ENCODE measurements at regions not wholly inside any gene's neighbourhood (a gene's known extent, or its start where the extent isn't known, plus 50 kb on each side); places are given as distances from the start of the nearest gene placed in this dataset.

DNA sequence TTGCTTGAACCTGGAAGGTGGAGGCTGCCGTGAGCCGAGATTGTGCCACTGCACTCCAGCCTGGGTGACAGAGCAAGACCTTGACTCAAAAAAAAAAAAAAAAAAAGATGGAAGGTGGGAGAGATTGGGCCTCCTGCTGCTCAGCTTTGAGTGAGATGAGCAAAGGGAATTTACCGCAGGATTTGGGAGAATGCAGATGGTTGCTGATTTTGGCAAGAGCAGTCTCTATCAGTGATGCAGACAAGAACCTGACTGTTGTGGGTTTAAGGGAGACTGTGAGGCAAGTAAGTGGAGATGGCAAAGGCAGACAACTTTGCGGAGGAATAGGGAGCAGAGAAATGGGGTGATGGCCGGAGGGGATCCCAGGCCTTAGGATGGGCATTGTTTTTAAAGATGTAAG lies 1140.8 kb upstream of the AUTS2 start:
- no peaks in the 10 kb centered on the region for H3K36me3 ChIP-seq
- in situ Hi-C loops (cut with MboI; ENCODE audit: low sequenced_read_pairs in 4 of 4): no loop called here
- H3K27ac ChIP-seq: no peak overlapping the region
- H3K27me3 ChIP-seq: no peaks in the 10 kb centered on the region
- no peaks in the 10 kb centered on the region for H3K9me3 ChIP-seq
- no peak for ATAC-seq
- H3K4me3 ChIP-seq: no peak overlapping the region
- intact Hi-C loops (cut with DNase I; ENCODE audit: low total_unique reads): no loop called here
- TF ChIP-seq, protein P1, sequence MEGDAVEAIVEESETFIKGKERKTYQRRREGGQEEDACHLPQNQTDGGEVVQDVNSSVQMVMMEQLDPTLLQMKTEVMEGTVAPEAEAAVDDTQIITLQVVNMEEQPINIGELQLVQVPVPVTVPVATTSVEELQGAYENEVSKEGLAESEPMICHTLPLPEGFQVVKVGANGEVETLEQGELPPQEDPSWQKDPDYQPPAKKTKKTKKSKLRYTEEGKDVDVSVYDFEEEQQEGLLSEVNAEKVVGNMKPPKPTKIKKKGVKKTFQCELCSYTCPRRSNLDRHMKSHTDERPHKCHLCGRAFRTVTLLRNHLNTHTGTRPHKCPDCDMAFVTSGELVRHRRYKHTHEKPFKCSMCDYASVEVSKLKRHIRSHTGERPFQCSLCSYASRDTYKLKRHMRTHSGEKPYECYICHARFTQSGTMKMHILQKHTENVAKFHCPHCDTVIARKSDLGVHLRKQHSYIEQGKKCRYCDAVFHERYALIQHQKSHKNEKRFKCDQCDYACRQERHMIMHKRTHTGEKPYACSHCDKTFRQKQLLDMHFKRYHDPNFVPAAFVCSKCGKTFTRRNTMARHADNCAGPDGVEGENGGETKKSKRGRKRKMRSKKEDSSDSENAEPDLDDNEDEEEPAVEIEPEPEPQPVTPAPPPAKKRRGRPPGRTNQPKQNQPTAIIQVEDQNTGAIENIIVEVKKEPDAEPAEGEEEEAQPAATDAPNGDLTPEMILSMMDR (IDR thresholded peaks at IDR 0.05 in 4 of 5, conservative IDR thresholded peaks at IDR 0.05 in 1 of 5): no peak
- TF ChIP-seq POLR2A (IDR thresholded peaks at IDR 0.05): no peak
- no peak for DNase-seq
- H3K4me1 ChIP-seq: no peaks in the 10 kb centered on the region

DNA sequence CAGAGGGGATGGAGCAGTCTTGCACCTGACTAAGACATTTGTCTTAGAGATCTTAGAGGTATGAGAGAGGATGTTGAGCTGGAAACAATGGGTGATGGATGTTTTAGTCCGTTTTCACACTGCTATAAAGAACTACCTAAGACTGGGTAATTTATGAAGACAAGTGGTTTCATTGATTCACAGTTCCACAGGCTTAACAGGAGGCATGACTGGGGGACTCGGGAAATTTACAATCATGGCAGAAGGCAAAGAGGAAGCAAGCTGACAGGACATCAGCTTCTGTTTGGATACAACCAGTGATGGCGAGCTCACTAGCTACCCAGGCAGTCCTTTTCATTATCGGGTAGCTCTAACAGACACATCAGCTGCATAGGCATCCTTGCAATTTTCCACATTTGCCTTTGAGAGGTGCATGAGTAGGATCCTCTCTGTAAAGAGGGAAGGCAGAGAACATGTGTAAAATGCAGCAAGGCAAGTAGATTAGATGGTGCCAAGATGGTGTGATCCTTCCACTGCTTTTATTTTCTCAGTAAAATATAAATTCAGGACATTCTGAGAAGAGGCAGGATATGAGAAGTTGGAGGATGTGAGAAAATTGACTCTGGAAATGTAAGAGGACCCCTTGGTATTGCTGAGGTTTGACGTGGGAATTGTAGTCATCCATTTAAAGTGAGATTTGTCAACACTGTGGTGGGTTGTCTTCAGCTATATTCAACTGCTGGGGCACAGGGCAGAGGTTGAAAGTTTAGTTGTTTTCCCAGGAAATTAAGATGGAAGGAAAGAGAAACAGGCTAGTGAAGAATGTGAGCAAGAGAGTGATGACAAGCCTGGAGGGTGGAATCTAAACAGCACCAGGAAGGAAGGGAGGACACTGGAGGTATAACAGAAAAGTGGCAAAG lies 1140.0 kb upstream of the AUTS2 start:
- intact Hi-C loops (cut with DNase I; ENCODE audit: low total_unique reads) (no loop called here), in situ Hi-C loops (cut with MboI; ENCODE audit: low sequenced_read_pairs in 4 of 4) (no loop called here)
- Histone ChIP-seq H3K9me3 (no peaks in the 10 kb centered on the region), H3K4me3 (no peak overlapping the region), H3K27ac (no peak overlapping the region), H3K4me1 (no peaks in the 10 kb centered on the region), H3K36me3 (no peaks in the 10 kb centered on the region), H3K27me3 (no peaks in the 10 kb centered on the region)
- no peak for ATAC-seq
- no peak for DNase-seq
- TF ChIP-seq, protein P1 (IDR thresholded peaks at IDR 0.05 in 4 of 5, conservative IDR thresholded peaks at IDR 0.05 in 1 of 5): no peak
- no peak for TF ChIP-seq POLR2A (IDR thresholded peaks at IDR 0.05)

GRCh38 chr7:68461430-68461829 lies 1136.8 kb upstream of the AUTS2 start:
- ATAC-seq (no peak), DNase-seq (no peak)
- no peak for TF ChIP-seq POLR2A (IDR thresholded peaks at IDR 0.05)
- TF ChIP-seq, protein P1 (IDR thresholded peaks at IDR 0.05 in 4 of 5, conservative IDR thresholded peaks at IDR 0.05 in 1 of 5): no peak
- in situ Hi-C loops (cut with MboI; ENCODE audit: low sequenced_read_pairs in 4 of 4): no loop called here
- H3K27me3 ChIP-seq: no peaks in the 10 kb centered on the region
- intact Hi-C loops (cut with DNase I; ENCODE audit: low total_unique reads): no loop called here
- no peak overlapping the region for H3K4me3 ChIP-seq
- H3K4me1 ChIP-seq: no peaks in the 10 kb centered on the region
- no peaks in the 10 kb centered on the region for H3K9me3 ChIP-seq
- H3K36me3 ChIP-seq: no peaks in the 10 kb centered on the region
- no peak overlapping the region for H3K27ac ChIP-seq

DNA sequence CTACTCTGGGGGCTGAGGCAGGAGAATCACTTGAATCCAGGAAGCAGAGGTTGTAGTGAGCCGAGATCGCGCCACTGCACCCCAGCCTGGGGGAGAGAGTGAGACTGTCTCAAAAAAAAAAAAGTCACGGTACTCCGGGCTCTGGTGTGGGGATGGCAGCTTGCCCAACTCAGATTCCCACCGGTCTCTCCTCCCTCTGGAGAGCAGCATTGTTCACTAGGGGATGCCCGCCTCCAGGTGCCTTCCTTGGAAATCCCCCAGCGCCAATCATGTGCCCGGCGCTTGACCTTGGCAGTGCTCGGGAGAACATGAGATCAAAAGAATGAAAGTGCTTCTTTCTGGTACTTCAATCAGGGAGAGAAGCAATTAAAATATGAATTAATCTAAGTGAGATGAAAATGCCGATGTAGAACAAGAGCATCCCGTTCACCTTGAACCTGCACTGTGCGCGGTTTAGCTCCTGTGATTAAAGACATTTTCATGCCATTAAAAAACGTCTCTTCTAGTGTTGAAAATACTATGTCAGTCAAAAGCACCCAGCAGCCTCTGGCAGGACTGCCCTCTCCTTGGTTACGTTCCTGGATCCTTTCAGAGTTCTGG lies 1127.3 kb upstream of the AUTS2 start:
- ATAC-seq (no peak), DNase-seq (no peak)
- Histone ChIP-seq H3K9me3 (no peaks in the 10 kb centered on the region), H3K36me3 (no peaks in the 10 kb centered on the region), H3K27ac (no peak overlapping the region), H3K4me3 (no peak overlapping the region), H3K4me1 (no peaks in the 10 kb centered on the region), H3K27me3 (no peaks in the 10 kb centered on the region)
- in situ Hi-C loops (cut with MboI; ENCODE audit: low sequenced_read_pairs in 4 of 4) (no loop called here), intact Hi-C loops (cut with DNase I; ENCODE audit: low total_unique reads) (no loop called here)
- TF ChIP-seq POLR2A (IDR thresholded peaks at IDR 0.05): no peak
- TF ChIP-seq, protein P1 (IDR thresholded peaks at IDR 0.05 in 4 of 5, conservative IDR thresholded peaks at IDR 0.05 in 1 of 5): no peak

Measured in gastrocnemius medialis (tissue), 4 donors.